ENCODE measurements at regions not wholly inside any gene's neighbourhood (a gene's known extent, or its start where the extent isn't known, plus 50 kb on each side); places are given as distances from the start of the nearest gene placed in this dataset.

DNA sequence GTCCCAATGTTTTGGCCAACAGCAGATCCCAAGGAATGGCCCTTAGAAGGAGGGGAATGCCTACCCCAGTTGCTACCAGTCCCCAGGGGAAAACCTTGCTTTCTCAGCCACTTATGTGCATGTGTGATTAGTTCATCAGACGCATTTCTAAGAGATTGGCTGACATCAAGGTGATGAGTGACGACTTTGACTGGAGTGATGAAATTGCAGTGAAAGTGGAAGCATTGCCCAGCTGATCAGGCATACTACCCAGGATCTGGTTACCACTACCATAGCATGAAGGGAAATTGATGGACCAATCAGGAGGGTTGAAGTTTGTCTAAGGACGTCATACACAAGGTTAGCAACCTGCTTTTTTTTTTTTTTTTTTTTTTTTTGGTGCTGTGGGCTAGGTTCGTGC lies 90.3 kb upstream of the ELMO1 start:
- Histone ChIP-seq H3K4me1 (ENCODE audit: insufficient read depth, low read length, poor library complexity, severe bottlenecking) (no peaks in the 10 kb centered on the region), H2AFZ (ENCODE audit: low read length) (no peak overlapping the region), H3K4me2 (ENCODE audit: low read depth, low read length, poor library complexity, severe bottlenecking) (no peak overlapping the region), H3K79me2 (ENCODE audit: insufficient read depth, low read length) (no peaks in the 10 kb centered on the region), H3K9me2 (replicated peaks; ENCODE audit: low read depth, low read length) (no peaks in the 10 kb centered on the region), H3K4me3 (ENCODE audit: low read length, poor library complexity, severe bottlenecking) (no peak overlapping the region), H4K20me1 (ENCODE audit: insufficient read depth, low read length, poor library complexity, severe bottlenecking) (no peaks in the 10 kb centered on the region), H3K36me3 (ENCODE audit: insufficient read depth, low read length) (no peaks in the 10 kb centered on the region), H3F3A (ENCODE audit: low read depth) (no peaks in the 10 kb centered on the region), H3K9ac (ENCODE audit: low read depth, low read length, poor library complexity, severe bottlenecking) (no peak overlapping the region), H3K27me3 (ENCODE audit: insufficient read depth, low read length, poor library complexity, severe bottlenecking) (no peaks in the 10 kb centered on the region), H3K9me3 (ENCODE audit: insufficient read depth, low read depth, low read length) (no peaks in the 10 kb centered on the region)
- TF ChIP-seq EZH2phosphoT487 (IDR thresholded peaks at IDR 0.05; ENCODE audit: borderline replicate concordance) (no peak), CTCF (conservative IDR thresholded peaks at IDR 0.05; ENCODE audit: low read length) (no peak)

- H3K27me3 ChIP-seq (ENCODE audit: insufficient read depth, low read length, poor library complexity, severe bottlenecking) = no peaks in the 10 kb centered on the region
- no peak overlapping the region for H3K4me3 ChIP-seq (ENCODE audit: low read length, poor library complexity, severe bottlenecking)
- TF ChIP-seq EZH2phosphoT487 (IDR thresholded peaks at IDR 0.05; ENCODE audit: borderline replicate concordance) (no peak), CTCF (conservative IDR thresholded peaks at IDR 0.05; ENCODE audit: low read length) (no peak)
These were observed 92.3 kb upstream of the ELMO1 start for GRCh38 chr7:37540917-37541316.

DNA sequence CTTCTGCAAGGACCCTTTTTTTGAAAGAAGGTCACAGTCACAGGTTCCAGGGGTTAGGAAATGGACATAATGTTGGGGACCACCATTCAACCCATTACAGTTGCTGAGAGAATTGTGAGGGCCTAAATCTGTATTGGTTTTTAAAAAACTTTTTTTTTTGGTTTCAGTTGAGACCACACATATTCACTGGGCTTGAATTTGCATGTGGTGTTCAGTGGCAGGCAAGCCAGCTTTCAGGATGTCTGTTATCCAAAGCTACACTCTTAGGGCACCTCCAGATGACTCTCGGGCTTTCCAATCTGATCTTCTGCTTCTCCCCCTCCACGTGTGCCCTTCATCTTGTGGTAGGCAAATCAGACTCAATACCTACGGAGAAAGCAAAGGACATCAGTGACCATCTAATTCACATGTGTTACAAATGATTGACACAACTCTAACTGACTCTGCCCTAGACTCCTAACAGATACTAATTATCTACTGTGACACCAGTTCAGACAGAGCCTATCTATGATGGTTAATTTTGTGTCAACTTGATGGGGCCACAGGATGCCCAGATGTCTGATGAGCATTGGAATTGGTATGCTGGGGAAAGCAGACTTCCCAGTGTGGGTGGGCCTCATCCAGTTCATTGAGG lies 93.3 kb upstream of the ELMO1 start:
- no peak overlapping the region for H2AFZ ChIP-seq (ENCODE audit: low read length)
- no peaks in the 10 kb centered on the region for H4K20me1 ChIP-seq (ENCODE audit: insufficient read depth, low read length, poor library complexity, severe bottlenecking)
- H3K79me2 ChIP-seq (ENCODE audit: insufficient read depth, low read length) = no peaks in the 10 kb centered on the region
- no peaks in the 10 kb centered on the region for H3K9me2 ChIP-seq (replicated peaks; ENCODE audit: low read depth, low read length)
- H3K9me3 ChIP-seq (ENCODE audit: insufficient read depth, low read depth, low read length) = no peaks in the 10 kb centered on the region
- H3K27me3 ChIP-seq (ENCODE audit: insufficient read depth, low read length, poor library complexity, severe bottlenecking) = no peaks in the 10 kb centered on the region
- H3K4me3 ChIP-seq (ENCODE audit: low read length, poor library complexity, severe bottlenecking) = no peak overlapping the region
- H3K4me2 ChIP-seq (ENCODE audit: low read depth, low read length, poor library complexity, severe bottlenecking) = no peak overlapping the region
- no peak overlapping the region for H3K9ac ChIP-seq (ENCODE audit: low read depth, low read length, poor library complexity, severe bottlenecking)
- no peaks in the 10 kb centered on the region for H3F3A ChIP-seq (ENCODE audit: low read depth)
- no peaks in the 10 kb centered on the region for H3K36me3 ChIP-seq (ENCODE audit: insufficient read depth, low read length)
- no peak for TF ChIP-seq EZH2phosphoT487 (IDR thresholded peaks at IDR 0.05; ENCODE audit: borderline replicate concordance)
- TF ChIP-seq CTCF (conservative IDR thresholded peaks at IDR 0.05; ENCODE audit: low read length) = no peak
- H3K4me1 ChIP-seq (ENCODE audit: insufficient read depth, low read length, poor library complexity, severe bottlenecking) = peaks cover 5% of the 10 kb centered on the region

More at GRCh38 chr7:37540917-37541316, 92.3 kb upstream of the ELMO1 start:
- H3K79me2 ChIP-seq (ENCODE audit: insufficient read depth, low read length) = no peaks in the 10 kb centered on the region
- no peaks in the 10 kb centered on the region for H3F3A ChIP-seq (ENCODE audit: low read depth)
- H3K9me2 ChIP-seq (replicated peaks; ENCODE audit: low read depth, low read length) = no peaks in the 10 kb centered on the region
- H3K4me1 ChIP-seq (ENCODE audit: insufficient read depth, low read length, poor library complexity, severe bottlenecking) = no peaks in the 10 kb centered on the region
- H3K9me3 ChIP-seq (ENCODE audit: insufficient read depth, low read depth, low read length) = no peaks in the 10 kb centered on the region
- H3K36me3 ChIP-seq (ENCODE audit: insufficient read depth, low read length) = no peaks in the 10 kb centered on the region
- no peak overlapping the region for H2AFZ ChIP-seq (ENCODE audit: low read length)
- H4K20me1 ChIP-seq (ENCODE audit: insufficient read depth, low read length, poor library complexity, severe bottlenecking) = no peaks in the 10 kb centered on the region
- H3K4me2 ChIP-seq (ENCODE audit: low read depth, low read length, poor library complexity, severe bottlenecking) = no peak overlapping the region
- H3K9ac ChIP-seq (ENCODE audit: low read depth, low read length, poor library complexity, severe bottlenecking) = no peak overlapping the region

Measured in Loucy (cell line).